Esophagus squamous epithelium (tissue), 5 donors: ENCODE measurements at regions not wholly inside any gene's neighbourhood (a gene's known extent, or its start where the extent isn't known, plus 50 kb on each side); places are given as distances from the start of the nearest gene placed in this dataset.

Source experiments
- DNase-seq: peaks from one replicate; lab custom pipeline; 2025; lab: John Stamatoyannopoulos, UW
- H3K27ac ChIP-seq, 4 donors: fragments of 200-600 bp; sonication (generic); one replicate each; pipeline ENCODE4 v1.5.1; 2016 to 2019; ENCODE audit warnings: mild to moderate bottlenecking in 1 of 4
- H3K27me3 ChIP-seq, 4 donors: fragments of 200-600 bp; sonication (generic); 1 replicate in 3 of 4; 2 replicates in 1 of 4; pipeline versions ENCODE4 v1.5.1 to v1.6.0; 2017 to 2021; ENCODE audit warnings: antibody characterized with exemption in 1 of 4
- H3K36me3 ChIP-seq, 3 donors: fragments of 200-600 bp; sonication (generic); one replicate each; pipeline ENCODE4 v1.5.1; 2016 to 2019
- H3K4me1 ChIP-seq, 3 donors: fragments of 200-600 bp; sonication (generic); one replicate each; pipeline ENCODE4 v1.5.1; 2017 to 2019
- H3K4me3 ChIP-seq, 4 donors: fragments of 200-600 bp; sonication (generic); 1 replicate in 3 of 4; 2 replicates in 1 of 4; pipeline ENCODE4 v1.5.1; 2016 to 2019; ENCODE audit warnings: mild to moderate bottlenecking in 2 of 4, moderate library complexity in 1 of 4
- H3K9me3 ChIP-seq, 3 donors: fragments of 200-600 bp; sonication (generic); one replicate each; pipeline ENCODE4 v1.5.1; 2016 to 2019
- POLR2A ChIP-seq, 4 donors: fragments of 450-650 bp; IDR thresholded peaks; one replicate each; pipeline ENCODE4 v1.6.1; 2017; ENCODE audit warnings: antibody characterized with exemption in 4 of 4, mild to moderate bottlenecking in 4 of 4, moderate library complexity in 3 of 4
- WGBS, 2 donors: methylation state at CpG; one replicate each; pipeline ENCODE4 v1.1.5; 2018; 5-methylcytosine and 5-hydroxymethylcytosine counted together
- intact Hi-C: fragments of 100-400 bp; cut with DNase I; formaldehyde crosslinking; loops from one replicate; pipeline ENCODE4 v1.15.0; 2022
- TF ChIP-seq, protein P1 (sequence below), 6 experiments: fragments of 450-650 bp in 4 of 6; fragments of 200-600 bp in 2 of 6; sonication (generic) in 2 of 6; IDR thresholded peaks; one replicate each; pipeline ENCODE4 v1.5.1; 2016 to 2019; ENCODE audit warnings: antibody characterized with exemption in 6 of 6, mild to moderate bottlenecking in 4 of 6, moderate library complexity in 4 of 6
- donor health status: DM: yes; HTN: yes; CAD: no.

DNA sequence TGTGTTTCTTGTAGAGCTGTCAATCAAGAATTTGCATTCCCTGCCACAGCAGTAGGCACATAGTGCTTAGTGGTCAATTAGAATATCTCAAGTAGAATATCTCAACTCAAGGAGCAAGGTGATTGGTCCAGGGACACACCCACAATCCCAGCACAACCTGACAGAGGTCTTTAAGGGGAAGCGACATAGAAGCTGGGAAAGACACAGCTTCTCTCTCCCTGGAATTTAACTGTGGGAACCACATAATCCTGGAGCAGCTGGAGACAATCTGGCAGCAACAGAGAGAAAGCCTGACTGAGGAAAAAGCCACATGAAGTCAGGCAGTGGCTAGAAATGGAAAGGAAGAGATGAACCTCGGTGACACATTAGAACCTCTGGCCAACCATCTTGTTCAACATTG lies 85.7 kb upstream of the LMO3 start:
- no peaks in the 10 kb centered on the region for H3K27me3 ChIP-seq
- H3K27ac ChIP-seq, result no peak overlapping the region
- TF ChIP-seq, protein P1, sequence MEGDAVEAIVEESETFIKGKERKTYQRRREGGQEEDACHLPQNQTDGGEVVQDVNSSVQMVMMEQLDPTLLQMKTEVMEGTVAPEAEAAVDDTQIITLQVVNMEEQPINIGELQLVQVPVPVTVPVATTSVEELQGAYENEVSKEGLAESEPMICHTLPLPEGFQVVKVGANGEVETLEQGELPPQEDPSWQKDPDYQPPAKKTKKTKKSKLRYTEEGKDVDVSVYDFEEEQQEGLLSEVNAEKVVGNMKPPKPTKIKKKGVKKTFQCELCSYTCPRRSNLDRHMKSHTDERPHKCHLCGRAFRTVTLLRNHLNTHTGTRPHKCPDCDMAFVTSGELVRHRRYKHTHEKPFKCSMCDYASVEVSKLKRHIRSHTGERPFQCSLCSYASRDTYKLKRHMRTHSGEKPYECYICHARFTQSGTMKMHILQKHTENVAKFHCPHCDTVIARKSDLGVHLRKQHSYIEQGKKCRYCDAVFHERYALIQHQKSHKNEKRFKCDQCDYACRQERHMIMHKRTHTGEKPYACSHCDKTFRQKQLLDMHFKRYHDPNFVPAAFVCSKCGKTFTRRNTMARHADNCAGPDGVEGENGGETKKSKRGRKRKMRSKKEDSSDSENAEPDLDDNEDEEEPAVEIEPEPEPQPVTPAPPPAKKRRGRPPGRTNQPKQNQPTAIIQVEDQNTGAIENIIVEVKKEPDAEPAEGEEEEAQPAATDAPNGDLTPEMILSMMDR (IDR thresholded peaks at IDR 0.05), result no peak
- TF ChIP-seq POLR2A (IDR thresholded peaks at IDR 0.05), result no peak
- no peak for DNase-seq
- intact Hi-C loops, result no loop called here
- no peaks in the 10 kb centered on the region for H3K36me3 ChIP-seq
- H3K9me3 ChIP-seq, result peaks cover 0 to 4% (median 0%) of the 10 kb centered on the region in 3 donors
- whole genome bisulfite sequencing, 2 donors, result 68 to 77% methylated on average over 2 of the region's 2 CpGs
- no peaks in the 10 kb centered on the region for H3K4me1 ChIP-seq
- H3K4me3 ChIP-seq, result no peak overlapping the region

DNA sequence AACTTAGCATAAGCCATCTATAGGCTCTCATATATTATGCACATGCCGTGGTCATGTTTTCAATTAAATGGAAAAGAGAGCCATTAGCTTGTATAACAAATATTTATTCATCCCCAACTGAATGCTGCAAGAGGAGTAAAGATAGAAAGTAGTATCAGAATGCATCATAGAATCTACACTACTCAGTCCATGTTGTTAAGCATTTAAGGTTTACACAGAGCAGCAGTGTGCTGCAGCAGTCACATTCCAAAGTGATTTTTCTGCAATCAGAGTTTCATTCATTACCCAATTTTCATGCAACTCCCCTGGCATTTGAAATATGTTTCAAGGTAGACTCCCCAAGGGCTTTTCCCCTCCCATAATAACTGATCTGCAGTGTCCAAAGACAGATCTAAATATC lies 82.2 kb upstream of the LMO3 start:
- H3K27ac ChIP-seq, result no peak overlapping the region
- WGBS, 2 donors, result 67 to 83% methylated on average over 1 of the region's 1 CpG
- no peaks in the 10 kb centered on the region for H3K27me3 ChIP-seq
- H3K9me3 ChIP-seq, result peaks cover 0 to 4% (median 0%) of the 10 kb centered on the region in 3 donors
- H3K36me3 ChIP-seq, result no peaks in the 10 kb centered on the region
- no peaks in the 10 kb centered on the region for H3K4me1 ChIP-seq
- no peak for DNase-seq
- intact Hi-C loops, result no loop called here
- H3K4me3 ChIP-seq, result no peak overlapping the region
- no peak for TF ChIP-seq POLR2A (IDR thresholded peaks at IDR 0.05)
- TF ChIP-seq, protein P1 (IDR thresholded peaks at IDR 0.05), result no peak

DNA sequence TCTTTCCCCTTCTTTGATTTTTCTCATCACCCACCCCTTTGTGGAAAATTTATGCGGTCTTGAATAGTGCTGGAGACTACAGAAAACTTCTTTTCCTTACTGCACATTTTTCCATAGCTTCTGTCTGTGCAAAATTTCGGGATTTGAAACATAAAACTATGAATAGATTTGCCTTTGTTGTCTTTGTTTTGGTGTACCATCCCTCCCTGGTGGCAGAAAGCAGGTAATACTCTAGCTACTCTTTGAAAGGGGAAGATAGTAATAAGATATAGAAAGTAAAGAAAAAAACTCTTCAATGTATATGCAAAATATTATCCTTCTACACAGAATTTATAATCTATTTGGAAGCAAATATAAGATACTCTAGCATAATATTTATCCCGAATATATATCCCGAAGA lies 79.1 kb upstream of the LMO3 start:
- DNase-seq, result no peak
- WGBS, 2 donors, result 63 to 72% methylated on average over 4 of the region's 4 CpGs

DNA sequence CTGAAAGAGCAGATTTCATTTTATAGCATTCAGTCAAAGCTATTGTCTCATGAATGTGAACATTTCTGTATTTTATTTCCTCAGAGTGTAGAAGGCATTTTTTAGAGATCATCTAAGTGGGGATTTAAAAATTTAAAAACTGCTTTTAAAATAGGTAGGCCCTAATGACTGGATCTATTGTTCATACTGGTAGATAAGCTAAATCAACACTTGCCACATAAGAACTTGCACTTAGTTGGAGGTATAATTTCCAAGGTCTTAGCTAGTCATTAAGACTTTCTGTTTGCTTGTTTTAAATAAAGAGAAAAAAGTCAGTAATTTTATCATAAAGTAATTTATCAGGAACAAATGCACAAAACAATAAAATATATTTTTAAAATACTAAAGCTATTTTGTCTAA lies 75.2 kb upstream of the LMO3 start:
- Histone ChIP-seq H3K4me3 (no peak overlapping the region), H3K36me3 (no peaks in the 10 kb centered on the region), H3K27me3 (no peaks in the 10 kb centered on the region), H3K9me3 (no peaks in the 10 kb centered on the region), H3K27ac (no peak overlapping the region), H3K4me1 (no peaks in the 10 kb centered on the region)
- TF ChIP-seq POLR2A (IDR thresholded peaks at IDR 0.05), result no peak
- TF ChIP-seq, protein P1 (IDR thresholded peaks at IDR 0.05), result no peak
- intact Hi-C loops, result no loop called here
- no peak for DNase-seq

More for the DNA sequence above, 79.1 kb upstream of the LMO3 start:
- Histone ChIP-seq H3K27ac (no peak overlapping the region), H3K9me3 (no peaks in the 10 kb centered on the region), H3K4me3 (no peak overlapping the region), H3K36me3 (no peaks in the 10 kb centered on the region), H3K27me3 (no peaks in the 10 kb centered on the region), H3K4me1 (no peaks in the 10 kb centered on the region)
- TF ChIP-seq, protein P1 (IDR thresholded peaks at IDR 0.05), result no peak
- no peak for TF ChIP-seq POLR2A (IDR thresholded peaks at IDR 0.05)
- intact Hi-C loops, result no loop called here

DNA sequence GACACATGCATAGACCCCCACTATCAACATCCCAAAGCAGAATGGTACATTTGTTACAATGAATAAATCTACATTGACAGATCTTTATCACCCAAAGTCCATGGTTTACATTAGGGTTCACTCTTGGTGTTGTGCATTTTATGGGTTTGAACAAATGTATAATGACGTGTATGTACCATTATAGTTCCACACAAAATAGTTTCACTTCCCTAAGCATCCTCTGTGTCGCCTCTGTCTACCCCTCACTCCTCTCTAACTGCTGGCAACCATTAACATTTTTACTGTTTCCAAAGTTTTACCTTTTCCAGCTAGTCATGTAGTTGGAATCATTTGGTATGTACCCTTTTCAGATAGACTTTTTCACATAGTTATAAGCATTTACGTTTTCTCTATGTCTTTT lies 69.5 kb upstream of the LMO3 start:
- Histone ChIP-seq H3K27ac (no peak overlapping the region), H3K27me3 (no peaks in the 10 kb centered on the region), H3K4me1 (no peaks in the 10 kb centered on the region), H3K9me3 (no peaks in the 10 kb centered on the region), H3K36me3 (no peaks in the 10 kb centered on the region), H3K4me3 (no peak overlapping the region)
- TF ChIP-seq, protein P1 (IDR thresholded peaks at IDR 0.05), result no peak
- no peak for TF ChIP-seq POLR2A (IDR thresholded peaks at IDR 0.05)
- no peak for DNase-seq
- intact Hi-C loops, result no loop called here
- WGBS, 2 donors, result 61 to 69% methylated on average over 2 of the region's 3 CpGs
